ENCODE measurements at regions not wholly inside any gene's neighbourhood (a gene's known extent, or its start where the extent isn't known, plus 50 kb on each side); places are given as distances from the start of the nearest gene placed in this dataset.

- no peak for TF ChIP-seq CTCF (conservative IDR thresholded peaks at IDR 0.05)
- no peak for TF ChIP-seq ZFX (IDR thresholded peaks at IDR 0.05)
These were observed 209.8 kb upstream of the THRB start for GRCh38 chr3:24704496-24704895.

Data from C4-2B (cell line).